Suprapubic skin (tissue), 3 donors: ENCODE measurements at regions not wholly inside any gene's neighbourhood (a gene's known extent, or its start where the extent isn't known, plus 50 kb on each side); places are given as distances from the start of the nearest gene placed in this dataset.

Experiments used
- POLR2A ChIP-seq, 2 donors: fragments of 450-650 bp; IDR thresholded peaks; one replicate each; pipeline ENCODE4 v1.6.1; 2017; ENCODE audit warnings: antibody characterized with exemption in 2 of 2, mild to moderate bottlenecking in 2 of 2, moderate library complexity in 2 of 2
- TF ChIP-seq, protein P1 (sequence below), 2 donors: fragments of 200-600 bp in 1 of 2; fragments of 450-650 bp in 1 of 2; sonication (generic) in 1 of 2; IDR thresholded peaks; one replicate each; pipeline ENCODE4 v1.5.1; 2016 to 2019; ENCODE audit warnings: antibody characterized with exemption in 2 of 2, mild to moderate bottlenecking in 1 of 2, moderate library complexity in 1 of 2

DNA sequence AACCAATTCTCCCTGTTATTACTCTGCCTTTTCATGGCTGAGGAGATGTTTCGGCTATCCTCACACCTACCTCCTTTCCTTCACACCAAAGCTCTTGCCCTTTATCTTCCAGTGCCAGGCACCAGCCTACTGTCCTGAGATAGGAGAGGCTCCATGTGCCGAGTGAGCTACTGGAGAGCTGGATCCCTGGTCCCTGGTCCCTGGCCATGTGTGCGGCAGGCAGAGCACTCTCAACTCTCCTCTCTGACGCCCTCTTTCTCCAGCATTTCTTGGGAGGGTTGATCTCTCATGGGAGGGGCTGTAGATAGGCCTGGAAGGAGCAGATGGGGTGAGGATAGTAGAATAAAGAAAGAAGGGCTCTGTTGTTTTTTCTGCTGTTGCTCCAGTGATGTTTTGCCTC lies 277.1 kb upstream of the UMPS start:
- TF ChIP-seq, protein P1, sequence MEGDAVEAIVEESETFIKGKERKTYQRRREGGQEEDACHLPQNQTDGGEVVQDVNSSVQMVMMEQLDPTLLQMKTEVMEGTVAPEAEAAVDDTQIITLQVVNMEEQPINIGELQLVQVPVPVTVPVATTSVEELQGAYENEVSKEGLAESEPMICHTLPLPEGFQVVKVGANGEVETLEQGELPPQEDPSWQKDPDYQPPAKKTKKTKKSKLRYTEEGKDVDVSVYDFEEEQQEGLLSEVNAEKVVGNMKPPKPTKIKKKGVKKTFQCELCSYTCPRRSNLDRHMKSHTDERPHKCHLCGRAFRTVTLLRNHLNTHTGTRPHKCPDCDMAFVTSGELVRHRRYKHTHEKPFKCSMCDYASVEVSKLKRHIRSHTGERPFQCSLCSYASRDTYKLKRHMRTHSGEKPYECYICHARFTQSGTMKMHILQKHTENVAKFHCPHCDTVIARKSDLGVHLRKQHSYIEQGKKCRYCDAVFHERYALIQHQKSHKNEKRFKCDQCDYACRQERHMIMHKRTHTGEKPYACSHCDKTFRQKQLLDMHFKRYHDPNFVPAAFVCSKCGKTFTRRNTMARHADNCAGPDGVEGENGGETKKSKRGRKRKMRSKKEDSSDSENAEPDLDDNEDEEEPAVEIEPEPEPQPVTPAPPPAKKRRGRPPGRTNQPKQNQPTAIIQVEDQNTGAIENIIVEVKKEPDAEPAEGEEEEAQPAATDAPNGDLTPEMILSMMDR (IDR thresholded peaks at IDR 0.05): no peak
- TF ChIP-seq POLR2A (IDR thresholded peaks at IDR 0.05): no peak
